B cell (primary cell): ENCODE measurements at regions not wholly inside any gene's neighbourhood (a gene's known extent, or its start where the extent isn't known, plus 50 kb on each side); places are given as distances from the start of the nearest gene placed in this dataset.

Experiments used
- ATAC-seq: fragments of 200-7000 bp; cut with Tn5 transposase; one replicate; pipeline ENCODE4 v1.10.0; 2021; ENCODE audit warnings: low read depth, mild to moderate bottlenecking, moderate number of reproducible peaks, moderate library complexity
- CTCF ChIA-PET: fragments of 350-600 bp; sonication (Branson Sonifier 250); formaldehyde crosslinking; loops from one replicate; lab custom pipeline; 2021; ENCODE audit warnings: antibody characterized with exemption, inconsistent platforms; lab: Charles Lee
- POLR2A ChIA-PET: fragments of 350-600 bp; sonication (Branson Sonifier 250); formaldehyde crosslinking; loops from one replicate; lab custom pipeline; 2021; ENCODE audit warnings: antibody characterized with exemption; lab: Charles Lee
- DNase-seq: peaks from one replicate; pipeline ENCODE4 v3.0.0; 2013
- H2AFZ ChIP-seq: 2 replicates; pipeline ENCODE4 v1.6.1; 2012; ENCODE audit warnings: mild to moderate bottlenecking, low read depth, low read length; ENCODE audit not compliant: insufficient read depth, poor library complexity, severe bottlenecking
- H3K27ac ChIP-seq, 2 donors: 1 replicate in 1 of 2; 2 replicates in 1 of 2; pipeline ENCODE4 v1.5.1; 2012 to 2013; ENCODE audit warnings: low read length in 2 of 2, mild to moderate bottlenecking in 2 of 2, moderate library complexity in 1 of 2
- H3K27me3 ChIP-seq, 4 experiments: fragments of 200-600 bp in 1 of 4; sonication (generic) in 1 of 4; replicated peaks in 1 of 4; 1 replicate in 2 of 4; 2 replicates in 2 of 4; pipeline versions ENCODE4 v1.6.1 to v1.7.0; 2013 to 2016; ENCODE audit warnings: low read length in 3 of 4, mild to moderate bottlenecking in 2 of 4, mixed read lengths in 1 of 4, moderate library complexity in 1 of 4; ENCODE audit not compliant: insufficient read depth in 4 of 4, control insufficient read depth in 3 of 4; ENCODE audit errors: control extremely low read depth in 1 of 4
- H3K36me3 ChIP-seq, 2 experiments: replicated peaks in 1 of 2; 1 replicate in 1 of 2; 2 replicates in 1 of 2; pipeline versions ENCODE4 v1.6.1 to v1.7.1; 2013; ENCODE audit warnings: low read length in 1 of 2; ENCODE audit not compliant: insufficient read depth in 2 of 2, control insufficient read depth in 1 of 2; ENCODE audit errors: control extremely low read depth in 1 of 2, extremely low read depth in 1 of 2
- H3K4me1 ChIP-seq, 2 donors: fragments of 200-600 bp in 1 of 2; sonication (generic) in 1 of 2; 1 replicate in 1 of 2; 2 replicates in 1 of 2; pipeline versions ENCODE4 v1.5.1 to v1.6.1; 2013 to 2017; ENCODE audit warnings: low read length in 2 of 2; ENCODE audit not compliant: control insufficient read depth in 2 of 2, insufficient read depth in 2 of 2
- H3K4me2 ChIP-seq: replicated peaks from 2 replicates; pipeline ENCODE3; 2012; ENCODE audit warnings: mild to moderate bottlenecking, low read depth, low read length; ENCODE audit not compliant: poor library complexity, severe bottlenecking
- H3K4me3 ChIP-seq, 5 experiments: fragments of 200-600 bp in 1 of 5; sonication (generic) in 1 of 5; 1 replicate in 3 of 5; 2 replicates in 2 of 5; pipeline versions ENCODE4 v1.5.1 to v1.7.0; 2011 to 2016; ENCODE audit warnings: low read length in 4 of 5, mild to moderate bottlenecking in 4 of 5, low read depth in 2 of 5, control low read depth in 1 of 5, moderate library complexity in 1 of 5; ENCODE audit not compliant: insufficient read depth in 1 of 5; ENCODE audit errors: control extremely low read depth in 1 of 5, extremely low read depth in 1 of 5
- H3K79me2 ChIP-seq: fragments of 200-600 bp; sonication (generic); one replicate; pipeline ENCODE4 v1.6.0; 2016; ENCODE audit warnings: low read length; ENCODE audit not compliant: control insufficient read depth, insufficient read depth
- H3K9ac ChIP-seq: fragments of 200-600 bp; sonication (generic); 2 replicates; pipeline ENCODE4 v1.6.1; 2017; ENCODE audit warnings: mild to moderate bottlenecking, low read length, moderate library complexity
- H3K9me3 ChIP-seq, 3 donors: one replicate each; pipeline versions ENCODE4 v1.6.1 to v1.7.1; 2013; ENCODE audit warnings: low read length in 2 of 3; ENCODE audit not compliant: control insufficient read depth in 2 of 3, insufficient read depth in 1 of 3; ENCODE audit errors: control extremely low read depth in 1 of 3
- H4K20me1 ChIP-seq: 2 replicates; pipeline ENCODE4 v1.6.0; 2012; ENCODE audit warnings: mild to moderate bottlenecking, low read length; ENCODE audit not compliant: insufficient read depth, control insufficient read depth, poor library complexity, severe bottlenecking
- H3K27ac Mint-ChIP-seq: one replicate; pipeline ENCODE4 v1.8.0; 2021; ENCODE audit warnings: mixed read lengths
- H3K27me3 Mint-ChIP-seq: one replicate; pipeline ENCODE4 v1.8.0; 2021; ENCODE audit warnings: mixed read lengths
- H3K4me1 Mint-ChIP-seq: one replicate; pipeline ENCODE4 v1.8.0; 2021; ENCODE audit warnings: mixed read lengths
- H3K4me3 Mint-ChIP-seq: one replicate; pipeline ENCODE4 v1.8.0; 2021; ENCODE audit warnings: mixed read lengths
- H3K9me3 Mint-ChIP-seq: one replicate; pipeline ENCODE4 v1.8.0; 2022; ENCODE audit warnings: mixed read lengths; ENCODE audit not compliant: insufficient read depth
- CTCF ChIP-seq: fragments of 200-600 bp; IDR thresholded peaks from one replicate; pipeline ENCODE4 v1.8.0; 2022; ENCODE audit warnings: antibody characterized with exemption, mild to moderate bottlenecking
- EZH2 ChIP-seq: IDR thresholded peaks from 2 replicates; pipeline ENCODE4 v1.6.1; 2012; ENCODE audit warnings: borderline replicate concordance, low read depth, mild to moderate bottlenecking, moderate library complexity, low read length; ENCODE audit not compliant: insufficient read depth, poor library complexity, severe bottlenecking
- WGBS: methylation state at CpG from one replicate; pipeline ENCODE4 v1.1.5; 2013; ENCODE audit warnings: missing lambda C conversion rate; ENCODE audit not compliant: insufficient coverage; 5-methylcytosine and 5-hydroxymethylcytosine counted together
- intact Hi-C: fragments of 100-400 bp; cut with micrococcal nuclease; formaldehyde crosslinking; loops from one replicate; pipeline ENCODE4 v1.10.0; 2022

- Histone ChIP-seq H3K27me3 (peaks cover 0 to 13% (median 5%) of the 10 kb centered on the region in 4 experiments), H3K9ac (no peak overlapping the region), H3K36me3 (no peaks in the 10 kb centered on the region), H3K4me2 (no peak overlapping the region), H3K9me3 (peaks cover 0 to 6% (median 5%) of the 10 kb centered on the region in 3 donors), H3K79me2 (no peaks in the 10 kb centered on the region), H2AFZ (no peak overlapping the region), H3K27ac (no peak overlapping the region), H4K20me1 (no peaks in the 10 kb centered on the region), H3K4me1 (no peaks in the 10 kb centered on the region), H3K4me3 (no peak overlapping the region)
- H3K27me3 Mint-ChIP-seq, result peaks cover 49% of the 10 kb centered on the region
- H3K4me3 Mint-ChIP-seq, result no peak overlapping the region
- H3K9me3 Mint-ChIP-seq, result peaks cover 5% of the 10 kb centered on the region
- intact Hi-C loops, result no loop called here
- TF ChIP-seq CTCF, result no peak
- TF ChIP-seq EZH2, result no peak
- no peaks in the 10 kb centered on the region for H3K4me1 Mint-ChIP-seq
- no peak overlapping the region for H3K27ac Mint-ChIP-seq
- WGBS, result 17% methylated on average over 1 of the region's 2 CpGs
- ChIA-PET CTCF (no interaction called here), POLR2A (no interaction called here)
- DNase-seq (no peak), ATAC-seq (no peak)
Measured at GRCh38 chr17:5793899-5794298, 209.6 kb upstream of the NLRP1 start.

- H4K20me1 ChIP-seq, result no peaks in the 10 kb centered on the region
- H3K4me1 ChIP-seq, result no peaks in the 10 kb centered on the region
- ATAC-seq (no peak), DNase-seq (no peak)
- CTCF ChIA-PET, result no interaction called here
- no peak overlapping the region for H3K4me3 Mint-ChIP-seq
- no peak overlapping the region for H3K4me3 ChIP-seq
- 100% methylated on average over 3 of the region's 7 CpGs for WGBS
- H3K9me3 ChIP-seq, result peaks cover 0 to 6% (median 5%) of the 10 kb centered on the region in 3 donors
- no peaks in the 10 kb centered on the region for H3K36me3 ChIP-seq
- H2AFZ ChIP-seq, result no peak overlapping the region
- TF ChIP-seq EZH2 (no peak), CTCF (no peak)
- H3K9ac ChIP-seq, result no peak overlapping the region
- no peaks in the 10 kb centered on the region for H3K4me1 Mint-ChIP-seq
- intact Hi-C loops, result no loop called here
- POLR2A ChIA-PET, result no interaction called here
- H3K4me2 ChIP-seq, result no peak overlapping the region
- peaks cover 5% of the 10 kb centered on the region for H3K9me3 Mint-ChIP-seq
- H3K79me2 ChIP-seq, result no peaks in the 10 kb centered on the region
- peaks cover 0 to 9% (median 4%) of the 10 kb centered on the region in 4 experiments for H3K27me3 ChIP-seq
- peaks cover 49% of the 10 kb centered on the region for H3K27me3 Mint-ChIP-seq
- H3K27ac ChIP-seq, result no peak overlapping the region
- H3K27ac Mint-ChIP-seq, result no peak overlapping the region
Measured at GRCh38 chr17:5794385-5794784, 210.1 kb upstream of the NLRP1 start.
